Trophoblast cell (in vitro differentiated cells and primary cell): ENCODE measurements at regions not wholly inside any gene's neighbourhood (a gene's known extent, or its start where the extent isn't known, plus 50 kb on each side); places are given as distances from the start of the nearest gene placed in this dataset.

Experiments used
- DNase-seq, 2 donors: peaks; one replicate each; pipeline ENCODE4 v3.0.0-alpha.2; 2016
- H2AFZ ChIP-seq: 2 replicates; pipeline ENCODE4 v1.6.1; 2013; ENCODE audit warnings: low read length, moderate library complexity, mild to moderate bottlenecking; ENCODE audit not compliant: insufficient read depth, poor library complexity
- H2AK5ac ChIP-seq: 2 replicates; pipeline ENCODE4 v1.6.1; 2013; ENCODE audit warnings: mild to moderate bottlenecking, low read length
- H2BK120ac ChIP-seq: 2 replicates; pipeline ENCODE4 v1.6.1; 2013; ENCODE audit warnings: low read length, mild to moderate bottlenecking, moderate library complexity; ENCODE audit not compliant: insufficient read depth, poor library complexity
- H2BK12ac ChIP-seq: 2 replicates; pipeline ENCODE4 v1.6.1; 2013; ENCODE audit warnings: mild to moderate bottlenecking, low read length, moderate library complexity
- H2BK5ac ChIP-seq: 2 replicates; pipeline ENCODE4 v1.6.1; 2013; ENCODE audit warnings: low read length, low read depth, moderate library complexity, mild to moderate bottlenecking; ENCODE audit not compliant: poor library complexity
- H3K14ac ChIP-seq: 2 replicates; pipeline ENCODE4 v1.6.1; 2013; ENCODE audit warnings: mild to moderate bottlenecking, low read length
- H3K18ac ChIP-seq: 2 replicates; pipeline ENCODE4 v1.6.1; 2013; ENCODE audit warnings: mild to moderate bottlenecking, low read length
- H3K23ac ChIP-seq: 2 replicates; pipeline ENCODE4 v1.6.1; 2013; ENCODE audit warnings: low read length
- H3K27ac ChIP-seq: 2 replicates; pipeline ENCODE4 v1.5.1; 2013; ENCODE audit warnings: low read depth, mild to moderate bottlenecking, inconsistent platforms, low read length, moderate library complexity
- H3K27me3 ChIP-seq: 2 replicates; pipeline ENCODE4 v1.6.1; 2013; ENCODE audit warnings: inconsistent platforms, mild to moderate bottlenecking, low read length, moderate library complexity; ENCODE audit not compliant: insufficient read depth
- H3K36me3 ChIP-seq, 2 experiments: 1 replicate in 1 of 2; 2 replicates in 1 of 2; pipeline ENCODE4 v1.6.1; 2013; ENCODE audit warnings: low read length in 2 of 2, mild to moderate bottlenecking in 2 of 2, moderate library complexity in 1 of 2; ENCODE audit not compliant: insufficient read depth in 2 of 2, control insufficient read depth in 1 of 2
- H3K4ac ChIP-seq: 2 replicates; pipeline ENCODE4 v1.6.1; 2013; ENCODE audit warnings: low read depth, mild to moderate bottlenecking, low read length, moderate library complexity
- H3K4me1 ChIP-seq, 2 experiments: 1 replicate in 1 of 2; 2 replicates in 1 of 2; pipeline ENCODE4 v1.6.1; 2013; ENCODE audit warnings: low read length in 2 of 2, mild to moderate bottlenecking in 2 of 2, moderate library complexity in 1 of 2; ENCODE audit not compliant: insufficient read depth in 2 of 2, control insufficient read depth in 1 of 2
- H3K4me2 ChIP-seq: 2 replicates; pipeline ENCODE4 v1.6.1; 2013; ENCODE audit warnings: inconsistent platforms, mild to moderate bottlenecking, low read length, moderate library complexity
- H3K4me3 ChIP-seq: 2 replicates; pipeline ENCODE4 v1.5.1; 2013; ENCODE audit warnings: mild to moderate bottlenecking, low read depth, low read length, inconsistent platforms
- H3K79me1 ChIP-seq: one replicate; pipeline ENCODE4 v1.6.1; 2013; ENCODE audit warnings: low read length
- H3K79me2 ChIP-seq: 2 replicates; pipeline ENCODE4 v1.6.1; 2013; ENCODE audit warnings: low read length, mild to moderate bottlenecking; ENCODE audit not compliant: control insufficient read depth, insufficient read depth, poor library complexity
- H3K9ac ChIP-seq: 2 replicates; pipeline ENCODE4 v1.6.1; 2013; ENCODE audit warnings: mild to moderate bottlenecking, low read length
- H3K9me3 ChIP-seq: 2 replicates; pipeline ENCODE4 v1.6.1; 2013; ENCODE audit warnings: low read depth, mild to moderate bottlenecking, control low read depth, inconsistent platforms, low read length; ENCODE audit not compliant: insufficient read depth
- H4K12ac ChIP-seq: 2 replicates; pipeline ENCODE4 v1.6.1; 2013; ENCODE audit warnings: low read depth, mild to moderate bottlenecking, low read length, moderate library complexity
- H4K8ac ChIP-seq: 2 replicates; pipeline ENCODE4 v1.6.1; 2013; ENCODE audit warnings: low read depth, mild to moderate bottlenecking, low read length, moderate library complexity
- H4K91ac ChIP-seq: one replicate; pipeline ENCODE4 v1.6.1; 2013; ENCODE audit warnings: low read depth, mild to moderate bottlenecking, low read length, moderate library complexity
- WGBS: extraction: QIAGEN DNeasy Blood & Tissue Kit; methylation state at CpG from one replicate; pipeline ENCODE4 v1.1.7; 2013; ENCODE audit warnings: missing lambda C conversion rate; ENCODE audit not compliant: insufficient read length, insufficient coverage; ENCODE audit errors: extremely low coverage; 5-methylcytosine and 5-hydroxymethylcytosine counted together

GRCh38 chr10:43966571-43966965 is 317.9 kb upstream of the ZNF32 start:
- Histone ChIP-seq H3K23ac (no peak overlapping the region), H3K36me3 (no peaks in the 10 kb centered on the region), H3K18ac (no peak overlapping the region), H2BK5ac (no peak overlapping the region), H3K27me3 (no peaks in the 10 kb centered on the region), H3K4me2 (no peak overlapping the region), H3K4me3 (no peak overlapping the region), H3K9me3 (peaks cover 3% of the 10 kb centered on the region), H3K4ac (no peak overlapping the region), H2AFZ (no peak overlapping the region), H3K4me1 (no peaks in the 10 kb centered on the region), H3K14ac (no peak overlapping the region), H4K8ac (no peak overlapping the region), H2BK12ac (no peak overlapping the region), H3K79me1 (no peaks in the 10 kb centered on the region), H2AK5ac (no peak overlapping the region), H3K9ac (no peak overlapping the region), H4K91ac (no peak overlapping the region), H2BK120ac (no peak overlapping the region), H3K27ac (no peak overlapping the region), H3K79me2 (no peaks in the 10 kb centered on the region), H4K12ac (no peak overlapping the region)
- no CpG with 5 or more reads among the region's 3 CpGs for WGBS
- no peak for DNase-seq

GRCh38 chr10:43965918-43966570 is 317.4 kb upstream of the ZNF32 start:
- no peak overlapping the region for H3K27ac ChIP-seq
- no peak for DNase-seq
- H3K79me2 ChIP-seq = no peaks in the 10 kb centered on the region
- H2AK5ac ChIP-seq = no peak overlapping the region
- H4K91ac ChIP-seq = no peak overlapping the region
- H3K4me2 ChIP-seq = no peak overlapping the region
- H3K4me1 ChIP-seq = no peaks in the 10 kb centered on the region
- H3K14ac ChIP-seq = no peak overlapping the region
- no peak overlapping the region for H2AFZ ChIP-seq
- no peak overlapping the region for H2BK5ac ChIP-seq
- WGBS = no CpG with 5 or more reads among the region's 7 CpGs
- no peak overlapping the region for H4K12ac ChIP-seq
- no peak overlapping the region for H2BK120ac ChIP-seq
- H3K79me1 ChIP-seq = no peaks in the 10 kb centered on the region
- H4K8ac ChIP-seq = no peak overlapping the region
- H3K23ac ChIP-seq = no peak overlapping the region
- no peak overlapping the region for H3K18ac ChIP-seq
- no peaks in the 10 kb centered on the region for H3K27me3 ChIP-seq
- H3K9ac ChIP-seq = no peak overlapping the region
- peaks cover 3% of the 10 kb centered on the region for H3K9me3 ChIP-seq
- no peak overlapping the region for H2BK12ac ChIP-seq
- H3K4me3 ChIP-seq = no peak overlapping the region
- no peak overlapping the region for H3K4ac ChIP-seq
- no peaks in the 10 kb centered on the region for H3K36me3 ChIP-seq

GRCh38 chr10:43965033-43965917 is 316.6 kb upstream of the ZNF32 start:
- Histone ChIP-seq H3K36me3 (no peaks in the 10 kb centered on the region), H3K18ac (no peak overlapping the region), H2BK5ac (no peak overlapping the region), H3K27ac (no peak overlapping the region), H2BK12ac (no peak overlapping the region), H3K9me3 (peaks cover 3% of the 10 kb centered on the region), H3K4ac (no peak overlapping the region), H2BK120ac (no peak overlapping the region), H4K8ac (no peak overlapping the region), H3K79me2 (no peaks in the 10 kb centered on the region), H4K91ac (no peak overlapping the region), H3K4me3 (no peak overlapping the region), H2AK5ac (no peak overlapping the region), H2AFZ (no peak overlapping the region), H4K12ac (no peak overlapping the region), H3K14ac (no peak overlapping the region), H3K79me1 (no peaks in the 10 kb centered on the region), H3K27me3 (no peaks in the 10 kb centered on the region), H3K4me1 (no peaks in the 10 kb centered on the region), H3K4me2 (no peak overlapping the region), H3K23ac (no peak overlapping the region), H3K9ac (no peak overlapping the region)
- no peak for DNase-seq
- WGBS = no CpG with 5 or more reads among the region's 14 CpGs

GRCh38 chr10:43964486-43964885 is 315.8 kb upstream of the ZNF32 start:
- H2AFZ ChIP-seq = no peak overlapping the region
- peaks cover 3% of the 10 kb centered on the region for H3K9me3 ChIP-seq
- no peak overlapping the region for H2BK12ac ChIP-seq
- no peak overlapping the region for H4K12ac ChIP-seq
- whole genome bisulfite sequencing = no CpG with 5 or more reads among the region's 5 CpGs
- no peaks in the 10 kb centered on the region for H3K79me2 ChIP-seq
- H3K79me1 ChIP-seq = no peaks in the 10 kb centered on the region
- H3K9ac ChIP-seq = no peak overlapping the region
- no peak overlapping the region for H3K18ac ChIP-seq
- H3K27ac ChIP-seq = no peak overlapping the region
- no peak overlapping the region for H3K4me2 ChIP-seq
- H3K14ac ChIP-seq = no peak overlapping the region
- H2BK120ac ChIP-seq = no peak overlapping the region
- no peak overlapping the region for H3K4ac ChIP-seq
- no peaks in the 10 kb centered on the region for H3K4me1 ChIP-seq
- no peaks in the 10 kb centered on the region for H3K36me3 ChIP-seq
- H4K8ac ChIP-seq = no peak overlapping the region
- H2AK5ac ChIP-seq = no peak overlapping the region
- H3K23ac ChIP-seq = no peak overlapping the region
- no peak overlapping the region for H4K91ac ChIP-seq
- no peak for DNase-seq
- H3K27me3 ChIP-seq = no peaks in the 10 kb centered on the region
- no peak overlapping the region for H3K4me3 ChIP-seq
- H2BK5ac ChIP-seq = no peak overlapping the region
